ENCODE measurements at regions not wholly inside any gene's neighbourhood (a gene's known extent, or its start where the extent isn't known, plus 50 kb on each side); places are given as distances from the start of the nearest gene placed in this dataset.

DNA sequence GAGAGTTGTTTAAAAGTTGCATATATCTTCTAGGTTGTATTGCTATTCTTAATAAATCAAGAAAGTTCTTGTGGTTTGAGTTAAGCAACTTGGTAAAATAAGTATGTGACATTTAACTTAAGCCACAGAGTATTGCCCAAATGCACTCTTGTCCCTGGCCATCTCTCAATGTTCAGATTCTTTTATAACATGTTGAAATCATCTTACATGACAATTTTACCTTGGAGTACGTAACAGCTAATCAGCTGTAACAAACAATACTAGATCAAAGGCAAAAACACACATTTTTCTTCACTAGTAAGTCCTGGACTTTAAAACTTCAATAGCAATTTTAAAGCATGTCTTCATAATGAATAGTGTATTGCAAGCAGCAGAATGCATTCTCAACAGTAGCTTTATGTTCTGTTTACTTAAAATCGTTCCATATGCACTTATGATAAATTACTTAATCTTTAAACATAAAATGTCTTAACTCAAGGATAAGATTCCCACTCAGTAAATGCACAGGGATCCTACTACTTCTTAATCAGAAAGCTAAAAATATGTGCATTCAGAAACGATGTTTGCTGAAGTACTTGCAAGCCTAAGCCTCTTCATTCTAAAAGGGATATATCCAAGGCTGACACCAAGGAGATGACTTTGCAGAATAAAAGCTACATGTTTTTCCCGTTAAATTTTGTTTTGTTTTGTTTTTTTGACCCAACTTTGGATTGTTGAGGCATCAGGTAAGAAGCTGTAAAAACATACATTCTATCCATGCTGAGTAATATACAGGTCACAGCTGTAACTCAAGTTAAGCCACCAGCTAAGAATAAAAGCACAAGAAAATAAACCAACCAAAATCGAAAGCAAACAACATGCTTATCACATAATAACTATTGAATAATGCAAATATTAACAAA lies 86.1 kb upstream of the NFIB start:
- TF ChIP-seq POLR2A (IDR thresholded peaks at IDR 0.05) = no peak
- TF ChIP-seq CTCF (IDR thresholded peaks at IDR 0.05) = no peak
- no peak for TF ChIP-seq POLR2AphosphoS5 (IDR thresholded peaks at IDR 0.05)
- no peak for TF ChIP-seq EP300 (IDR thresholded peaks at IDR 0.05)
